GM23338 (cell line): ENCODE measurements at regions not wholly inside any gene's neighbourhood (a gene's known extent, or its start where the extent isn't known, plus 50 kb on each side); places are given as distances from the start of the nearest gene placed in this dataset.

Source experiments
- ATAC-seq: fragments of 200-7000 bp; cut with Tn5 transposase; 3 replicates; pipeline ENCODE4 v1.9.1; 2020
- DNase-seq: peaks from one replicate; pipeline ENCODE4 v3.0.0-alpha.2; 2015; ENCODE audit warnings: low spot score
- H2AFZ ChIP-seq: fragments of 200-600 bp; sonication (generic); 2 replicates; pipeline ENCODE4 v1.8.0; 2016; ENCODE audit warnings: antibody characterized with exemption, mild to moderate bottlenecking, moderate library complexity
- H3F3A ChIP-seq: fragments of 200-600 bp; sonication (generic); replicated peaks from 2 replicates; pipeline ENCODE4 v1.8.0; 2017; ENCODE audit warnings: antibody characterized with exemption, mixed run types, low read depth
- H3K27ac ChIP-seq: fragments of 200-600 bp; sonication (generic); 2 replicates; pipeline ENCODE4 v1.6.1; 2016; ENCODE audit warnings: low read depth
- H3K27me3 ChIP-seq: fragments of 200-600 bp; sonication (generic); 2 replicates; pipeline ENCODE4 v1.8.0; 2016; ENCODE audit warnings: mild to moderate bottlenecking, mixed run types, moderate library complexity; ENCODE audit not compliant: insufficient read depth
- H3K36me3 ChIP-seq: fragments of 200-600 bp; sonication (generic); 2 replicates; pipeline ENCODE4 v1.8.0; 2016; ENCODE audit warnings: mild to moderate bottlenecking; ENCODE audit not compliant: insufficient read depth
- H3K4me1 ChIP-seq: fragments of 200-600 bp; sonication (generic); 2 replicates; pipeline ENCODE4 v1.8.0; 2016; ENCODE audit warnings: mild to moderate bottlenecking, moderate library complexity; ENCODE audit not compliant: insufficient read depth
- H3K4me2 ChIP-seq: fragments of 200-600 bp; sonication (generic); 2 replicates; pipeline ENCODE4 v1.7.1; 2017; ENCODE audit warnings: mixed run types
- H3K4me3 ChIP-seq: fragments of 200-600 bp; sonication (generic); 2 replicates; pipeline ENCODE4 v1.6.1; 2016; ENCODE audit warnings: mixed run types
- H3K79me2 ChIP-seq: fragments of 200-600 bp; sonication (generic); replicated peaks from 2 replicates; pipeline ENCODE4 v1.8.0; 2017; ENCODE audit warnings: mild to moderate bottlenecking; ENCODE audit not compliant: insufficient read depth
- H3K9me2 ChIP-seq: fragments of 200-600 bp; sonication (generic); 2 replicates; pipeline ENCODE4 v1.8.0; 2017; ENCODE audit not compliant: insufficient read depth
- H4K20me1 ChIP-seq: fragments of 200-600 bp; sonication (generic); replicated peaks from 2 replicates; pipeline ENCODE4 v1.8.0; 2017; ENCODE audit warnings: mild to moderate bottlenecking; ENCODE audit not compliant: insufficient read depth
- H3K27ac Mint-ChIP-seq: 2 replicates; pipeline ENCODE4 v1.8.0; 2020; ENCODE audit warnings: inconsistent platforms, mild to moderate bottlenecking, moderate library complexity, mixed read lengths
- H3K27me3 Mint-ChIP-seq: 3 replicates; pipeline ENCODE4 v1.8.0; 2022; ENCODE audit warnings: low read depth, mild to moderate bottlenecking, moderate library complexity, mixed read lengths, inconsistent platforms; ENCODE audit not compliant: insufficient read depth, poor library complexity
- H3K36me3 Mint-ChIP-seq: 3 replicates; pipeline ENCODE4 v1.8.0; 2021; ENCODE audit warnings: low read depth, mild to moderate bottlenecking, inconsistent platforms, moderate library complexity, mixed read lengths
- H3K4me1 Mint-ChIP-seq: 3 replicates; pipeline ENCODE4 v1.8.0; 2020; ENCODE audit warnings: mild to moderate bottlenecking, inconsistent platforms, mixed read lengths
- H3K4me3 Mint-ChIP-seq: 3 replicates; pipeline ENCODE4 v1.8.0; 2021; ENCODE audit warnings: moderate library complexity, mild to moderate bottlenecking, inconsistent platforms, mixed read lengths
- H3K9me3 Mint-ChIP-seq: 3 replicates; pipeline ENCODE4 v1.8.0; 2020; ENCODE audit warnings: moderate library complexity, mild to moderate bottlenecking, inconsistent platforms, mixed read lengths
- CREB1 ChIP-seq: fragments of 250-450 bp; sonication (Bioruptor Pico); IDR thresholded peaks from 2 replicates; pipeline ENCODE4 v1.5.0; 2020; ENCODE audit warnings: low read depth, mild to moderate bottlenecking, moderate library complexity
- ZNF114 ChIP-seq: fragments of 250-450 bp; sonication (Bioruptor Pico); IDR thresholded peaks from 2 replicates; pipeline ENCODE4 v1.5.0; 2020; ENCODE audit warnings: mild to moderate bottlenecking, moderate library complexity
- TF ChIP-seq, protein P1 (sequence below): fragments of 250-450 bp; sonication (Bioruptor Pico); IDR thresholded peaks from 2 replicates; pipeline ENCODE4 v1.5.0; 2020; ENCODE audit warnings: mild to moderate bottlenecking, moderate library complexity
- TF ChIP-seq, protein P2 (sequence below), 2 experiments: fragments of 200-600 bp in 1 of 2; sonication (generic) in 1 of 2; conservative IDR thresholded peaks; 2 replicates each; pipeline versions ENCODE4 v1.5.1 to v1.6.1; 2016 to 2017; ENCODE audit warnings: antibody characterized with exemption in 2 of 2, low read depth in 2 of 2, mild to moderate bottlenecking in 2 of 2, moderate library complexity in 1 of 2

- TF ChIP-seq, protein P1, sequence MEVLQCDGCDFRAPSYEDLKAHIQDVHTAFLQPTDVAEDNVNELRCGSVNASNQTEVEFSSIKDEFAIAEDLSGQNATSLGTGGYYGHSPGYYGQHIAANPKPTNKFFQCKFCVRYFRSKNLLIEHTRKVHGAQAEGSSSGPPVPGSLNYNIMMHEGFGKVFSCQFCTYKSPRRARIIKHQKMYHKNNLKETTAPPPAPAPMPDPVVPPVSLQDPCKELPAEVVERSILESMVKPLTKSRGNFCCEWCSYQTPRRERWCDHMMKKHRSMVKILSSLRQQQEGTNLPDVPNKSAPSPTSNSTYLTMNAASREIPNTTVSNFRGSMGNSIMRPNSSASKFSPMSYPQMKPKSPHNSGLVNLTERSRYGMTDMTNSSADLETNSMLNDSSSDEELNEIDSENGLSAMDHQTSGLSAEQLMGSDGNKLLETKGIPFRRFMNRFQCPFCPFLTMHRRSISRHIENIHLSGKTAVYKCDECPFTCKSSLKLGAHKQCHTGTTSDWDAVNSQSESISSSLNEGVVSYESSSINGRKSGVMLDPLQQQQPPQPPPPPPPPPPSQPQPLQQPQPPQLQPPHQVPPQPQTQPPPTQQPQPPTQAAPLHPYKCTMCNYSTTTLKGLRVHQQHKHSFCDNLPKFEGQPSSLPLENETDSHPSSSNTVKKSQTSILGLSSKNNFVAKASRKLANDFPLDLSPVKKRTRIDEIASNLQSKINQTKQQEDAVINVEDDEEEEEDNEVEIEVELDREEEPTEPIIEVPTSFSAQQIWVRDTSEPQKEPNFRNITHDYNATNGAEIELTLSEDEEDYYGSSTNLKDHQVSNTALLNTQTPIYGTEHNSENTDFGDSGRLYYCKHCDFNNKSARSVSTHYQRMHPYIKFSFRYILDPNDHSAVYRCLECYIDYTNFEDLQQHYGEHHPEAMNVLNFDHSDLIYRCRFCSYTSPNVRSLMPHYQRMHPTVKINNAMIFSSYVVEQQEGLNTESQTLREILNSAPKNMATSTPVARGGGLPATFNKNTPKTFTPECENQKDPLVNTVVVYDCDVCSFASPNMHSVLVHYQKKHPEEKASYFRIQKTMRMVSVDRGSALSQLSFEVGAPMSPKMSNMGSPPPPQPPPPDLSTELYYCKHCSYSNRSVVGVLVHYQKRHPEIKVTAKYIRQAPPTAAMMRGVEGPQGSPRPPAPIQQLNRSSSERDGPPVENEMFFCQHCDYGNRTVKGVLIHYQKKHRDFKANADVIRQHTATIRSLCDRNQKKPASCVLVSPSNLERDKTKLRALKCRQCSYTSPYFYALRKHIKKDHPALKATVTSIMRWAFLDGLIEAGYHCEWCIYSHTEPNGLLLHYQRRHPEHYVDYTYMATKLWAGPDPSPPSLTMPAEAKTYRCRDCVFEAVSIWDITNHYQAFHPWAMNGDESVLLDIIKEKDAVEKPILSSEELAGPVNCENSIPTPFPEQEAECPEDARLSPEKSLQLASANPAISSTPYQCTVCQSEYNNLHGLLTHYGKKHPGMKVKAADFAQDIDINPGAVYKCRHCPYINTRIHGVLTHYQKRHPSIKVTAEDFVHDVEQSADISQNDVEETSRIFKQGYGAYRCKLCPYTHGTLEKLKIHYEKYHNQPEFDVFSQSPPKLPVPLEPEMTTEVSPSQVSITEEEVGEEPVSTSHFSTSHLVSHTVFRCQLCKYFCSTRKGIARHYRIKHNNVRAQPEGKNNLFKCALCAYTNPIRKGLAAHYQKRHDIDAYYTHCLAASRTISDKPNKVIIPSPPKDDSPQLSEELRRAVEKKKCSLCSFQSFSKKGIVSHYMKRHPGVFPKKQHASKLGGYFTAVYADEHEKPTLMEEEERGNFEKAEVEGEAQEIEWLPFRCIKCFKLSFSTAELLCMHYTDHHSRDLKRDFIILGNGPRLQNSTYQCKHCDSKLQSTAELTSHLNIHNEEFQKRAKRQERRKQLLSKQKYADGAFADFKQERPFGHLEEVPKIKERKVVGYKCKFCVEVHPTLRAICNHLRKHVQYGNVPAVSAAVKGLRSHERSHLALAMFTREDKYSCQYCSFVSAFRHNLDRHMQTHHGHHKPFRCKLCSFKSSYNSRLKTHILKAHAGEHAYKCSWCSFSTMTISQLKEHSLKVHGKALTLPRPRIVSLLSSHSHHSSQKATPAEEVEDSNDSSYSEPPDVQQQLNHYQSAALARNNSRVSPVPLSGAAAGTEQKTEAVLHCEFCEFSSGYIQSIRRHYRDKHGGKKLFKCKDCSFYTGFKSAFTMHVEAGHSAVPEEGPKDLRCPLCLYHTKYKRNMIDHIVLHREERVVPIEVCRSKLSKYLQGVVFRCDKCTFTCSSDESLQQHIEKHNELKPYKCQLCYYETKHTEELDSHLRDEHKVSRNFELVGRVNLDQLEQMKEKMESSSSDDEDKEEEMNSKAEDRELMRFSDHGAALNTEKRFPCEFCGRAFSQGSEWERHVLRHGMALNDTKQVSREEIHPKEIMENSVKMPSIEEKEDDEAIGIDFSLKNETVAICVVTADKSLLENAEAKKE, result no peak
- no peak for TF ChIP-seq CREB1 (CRISPR knock-in tag)
- no peak for TF ChIP-seq ZNF114
Measured at GRCh38 chr6:67802771-67803170, 832.3 kb upstream of the ADGRB3 start (continued).

GRCh38 chr6:67792996-67793395 is 842.1 kb upstream of the ADGRB3 start:
- no peak for DNase-seq
- Histone ChIP-seq H3K36me3 (no peaks in the 10 kb centered on the region), H3K9me2 (peaks cover 16% of the 10 kb centered on the region), H3K4me3 (no peak overlapping the region), H3K4me1 (peaks cover 4% of the 10 kb centered on the region; the same call in 1 of the 2 replicates), H3K27me3 (no peaks in the 10 kb centered on the region), H3K27ac (no peak overlapping the region), H4K20me1 (no peaks in the 10 kb centered on the region), H3K4me2 (no peak overlapping the region), H3K79me2 (no peaks in the 10 kb centered on the region), H2AFZ (peak overlapping the region; percentile 24; the same call in 1 of the 2 replicates), H3F3A (no peaks in the 10 kb centered on the region)
- Mint-ChIP-seq H3K36me3 (no peaks in the 10 kb centered on the region), H3K4me3 (no peak overlapping the region), H3K4me1 (peaks cover 7% of the 10 kb centered on the region; the same call in 2 of the 3 replicates), H3K27me3 (no peaks in the 10 kb centered on the region), H3K27ac (no peak overlapping the region), H3K9me3 (0 out of 3 replicates have a peak, but pooled peaks cover 5% of the 10 kb centered on the region)
- no peak for ATAC-seq
- TF ChIP-seq, protein P2, sequence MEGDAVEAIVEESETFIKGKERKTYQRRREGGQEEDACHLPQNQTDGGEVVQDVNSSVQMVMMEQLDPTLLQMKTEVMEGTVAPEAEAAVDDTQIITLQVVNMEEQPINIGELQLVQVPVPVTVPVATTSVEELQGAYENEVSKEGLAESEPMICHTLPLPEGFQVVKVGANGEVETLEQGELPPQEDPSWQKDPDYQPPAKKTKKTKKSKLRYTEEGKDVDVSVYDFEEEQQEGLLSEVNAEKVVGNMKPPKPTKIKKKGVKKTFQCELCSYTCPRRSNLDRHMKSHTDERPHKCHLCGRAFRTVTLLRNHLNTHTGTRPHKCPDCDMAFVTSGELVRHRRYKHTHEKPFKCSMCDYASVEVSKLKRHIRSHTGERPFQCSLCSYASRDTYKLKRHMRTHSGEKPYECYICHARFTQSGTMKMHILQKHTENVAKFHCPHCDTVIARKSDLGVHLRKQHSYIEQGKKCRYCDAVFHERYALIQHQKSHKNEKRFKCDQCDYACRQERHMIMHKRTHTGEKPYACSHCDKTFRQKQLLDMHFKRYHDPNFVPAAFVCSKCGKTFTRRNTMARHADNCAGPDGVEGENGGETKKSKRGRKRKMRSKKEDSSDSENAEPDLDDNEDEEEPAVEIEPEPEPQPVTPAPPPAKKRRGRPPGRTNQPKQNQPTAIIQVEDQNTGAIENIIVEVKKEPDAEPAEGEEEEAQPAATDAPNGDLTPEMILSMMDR (conservative IDR thresholded peaks at IDR 0.05; ENCODE audit: low read depth in 2 of 2), result no peak
- TF ChIP-seq CREB1 (CRISPR knock-in tag), result no peak
